Stomach (tissue), 8 donors: ENCODE measurements at regions not wholly inside any gene's neighbourhood (a gene's known extent, or its start where the extent isn't known, plus 50 kb on each side); places are given as distances from the start of the nearest gene placed in this dataset.

Experiments used
- DNase-seq, 2 donors: peaks; one replicate each; pipeline versions ENCODE4 v3.0.0 to v3.0.0-alpha.2; 2013 to 2019
- H3K27ac ChIP-seq, 5 donors: fragments of 200-600 bp in 4 of 5; sonication (generic) in 4 of 5; one replicate each; pipeline ENCODE4 v1.5.1; 2013 to 2019; ENCODE audit warnings: mild to moderate bottlenecking in 1 of 5, moderate library complexity in 1 of 5
- H3K27me3 ChIP-seq, 3 donors: fragments of 200-600 bp; sonication (generic); one replicate each; pipeline ENCODE4 v1.5.1; 2017 to 2019; ENCODE audit warnings: mixed run types in 1 of 3
- H3K36me3 ChIP-seq, 4 donors: fragments of 200-600 bp; sonication (generic); 1 replicate in 3 of 4; 2 replicates in 1 of 4; pipeline ENCODE4 v1.5.1; 2016 to 2019
- H3K4me1 ChIP-seq, 4 donors: fragments of 200-600 bp; sonication (generic); one replicate each; pipeline ENCODE4 v1.5.1; 2016 to 2019
- H3K4me3 ChIP-seq, 4 donors: fragments of 200-600 bp; sonication (generic) in 3 of 4; one replicate each; pipeline ENCODE4 v1.5.1; 2016 to 2019; ENCODE audit warnings: mild to moderate bottlenecking in 1 of 4
- H3K9me3 ChIP-seq, 4 donors: fragments of 200-600 bp; sonication (generic); one replicate each; pipeline ENCODE4 v1.5.1; 2016 to 2019
- EP300 ChIP-seq: sonication (generic); formaldehyde crosslinking; IDR thresholded peaks from one replicate; pipeline ENCODE4 v1.6.1; 2017; ENCODE audit warnings: antibody characterized with exemption
- POLR2A ChIP-seq, 4 donors: fragments of 450-650 bp; IDR thresholded peaks; one replicate each; pipeline ENCODE4 v1.6.1; 2016; ENCODE audit warnings: antibody characterized with exemption in 4 of 4, control low read depth in 2 of 4, mild to moderate bottlenecking in 1 of 4, moderate library complexity in 1 of 4
- POLR2AphosphoS5 ChIP-seq, 3 donors: sonication (generic); formaldehyde crosslinking; IDR thresholded peaks; one replicate each; pipeline ENCODE4 v1.6.1; 2016; ENCODE audit warnings: antibody characterized with exemption in 3 of 3
- WGBS, 5 donors: extraction: QIAGEN DNeasy Blood & Tissue Kit in 3 of 5; methylation state at CpG; one replicate each; pipeline versions ENCODE4 v1.1.5 to v1.1.7; 2013 to 2018; 5-methylcytosine and 5-hydroxymethylcytosine counted together
- intact Hi-C: fragments of 100-400 bp; cut with DNase I; formaldehyde crosslinking; loops from one replicate; pipeline ENCODE4 v1.15.1; 2023; ENCODE audit warnings: low total_unique reads
- TF ChIP-seq, protein P1 (sequence below), 7 experiments: fragments of 450-650 bp in 4 of 7; fragments of 200-600 bp in 3 of 7; sonication (generic) in 3 of 7; IDR thresholded peaks; one replicate each; pipeline ENCODE4 v1.5.1; 2016 to 2019; ENCODE audit warnings: antibody characterized with exemption in 7 of 7, control low read depth in 2 of 7, mild to moderate bottlenecking in 1 of 7
- donor health status: healthy with polysubstance abuse.
- donor health status: Bipolar disorder and iron deficiency.
- donor health status: healthy.

GRCh38 chr21:23384679-23385078 lies 2222.6 kb downstream of the MRPL39 start:
- TF ChIP-seq POLR2A (IDR thresholded peaks at IDR 0.05) (no peak), POLR2AphosphoS5 (IDR thresholded peaks at IDR 0.05) (no peak), EP300 (no peak)
- TF ChIP-seq, protein P1, sequence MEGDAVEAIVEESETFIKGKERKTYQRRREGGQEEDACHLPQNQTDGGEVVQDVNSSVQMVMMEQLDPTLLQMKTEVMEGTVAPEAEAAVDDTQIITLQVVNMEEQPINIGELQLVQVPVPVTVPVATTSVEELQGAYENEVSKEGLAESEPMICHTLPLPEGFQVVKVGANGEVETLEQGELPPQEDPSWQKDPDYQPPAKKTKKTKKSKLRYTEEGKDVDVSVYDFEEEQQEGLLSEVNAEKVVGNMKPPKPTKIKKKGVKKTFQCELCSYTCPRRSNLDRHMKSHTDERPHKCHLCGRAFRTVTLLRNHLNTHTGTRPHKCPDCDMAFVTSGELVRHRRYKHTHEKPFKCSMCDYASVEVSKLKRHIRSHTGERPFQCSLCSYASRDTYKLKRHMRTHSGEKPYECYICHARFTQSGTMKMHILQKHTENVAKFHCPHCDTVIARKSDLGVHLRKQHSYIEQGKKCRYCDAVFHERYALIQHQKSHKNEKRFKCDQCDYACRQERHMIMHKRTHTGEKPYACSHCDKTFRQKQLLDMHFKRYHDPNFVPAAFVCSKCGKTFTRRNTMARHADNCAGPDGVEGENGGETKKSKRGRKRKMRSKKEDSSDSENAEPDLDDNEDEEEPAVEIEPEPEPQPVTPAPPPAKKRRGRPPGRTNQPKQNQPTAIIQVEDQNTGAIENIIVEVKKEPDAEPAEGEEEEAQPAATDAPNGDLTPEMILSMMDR (IDR thresholded peaks at IDR 0.05), result no peak
- no peak overlapping the region for H3K27ac ChIP-seq
- no peaks in the 10 kb centered on the region for H3K36me3 ChIP-seq
- peaks cover 0 to 9% (median 3%) of the 10 kb centered on the region in 4 donors for H3K9me3 ChIP-seq
- H3K4me1 ChIP-seq, result no peaks in the 10 kb centered on the region
- no peaks in the 10 kb centered on the region for H3K27me3 ChIP-seq
- H3K4me3 ChIP-seq, result no peak overlapping the region
- WGBS, 5 donors, result 31 to 52% (median 46%) methylated on average over 4 of the region's 4 CpGs
- DNase-seq, result no peak
- intact Hi-C loops, result no loop called here

- WGBS, 5 donors, result 63 to 80% (median 76%) methylated on average over 4 of the region's 4 CpGs
- no peaks in the 10 kb centered on the region for H3K4me1 ChIP-seq
- intact Hi-C loops, result no loop called here
These were observed 2233.1 kb downstream of the MRPL39 start for GRCh38 chr21:23374155-23374554.

DNA sequence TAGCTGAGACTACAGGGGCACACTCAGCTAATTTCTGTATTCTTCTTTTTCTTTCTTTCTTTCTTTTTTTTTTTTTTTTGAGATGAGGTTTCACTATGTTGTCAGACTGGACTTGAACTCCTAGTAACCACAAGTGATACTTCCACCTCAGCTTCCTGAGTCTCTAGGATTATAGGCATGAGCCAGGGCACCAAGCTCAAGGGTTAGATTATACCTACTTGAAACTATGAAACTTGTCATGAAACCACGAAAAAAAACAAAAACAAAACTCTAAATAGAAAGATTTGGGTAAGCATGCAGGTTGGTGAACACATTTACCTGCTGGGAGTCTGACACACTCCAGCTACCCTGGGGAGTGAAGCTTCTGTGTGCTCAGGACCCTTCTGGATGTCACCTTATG lies 2250.4 kb downstream of the MRPL39 start:
- Histone ChIP-seq H3K4me1 (no peaks in the 10 kb centered on the region), H3K36me3 (no peaks in the 10 kb centered on the region), H3K9me3 (peaks cover 0 to 34% (median 6%) of the 10 kb centered on the region in 4 donors), H3K27me3 (no peaks in the 10 kb centered on the region), H3K27ac (no peak overlapping the region), H3K4me3 (no peak overlapping the region)
- TF ChIP-seq, protein P1 (IDR thresholded peaks at IDR 0.05), result no peak
- no peak for TF ChIP-seq EP300
- no peak for TF ChIP-seq POLR2A (IDR thresholded peaks at IDR 0.05)
- TF ChIP-seq POLR2AphosphoS5 (IDR thresholded peaks at IDR 0.05), result no peak
- intact Hi-C loops, result no loop called here
- DNase-seq, result no peak
- WGBS, 5 donors, result 33 to 67% (median 42%) methylated on average over 1 of the region's 1 CpG

More at GRCh38 chr21:23374155-23374554, 2233.1 kb downstream of the MRPL39 start:
- Histone ChIP-seq H3K36me3 (no peaks in the 10 kb centered on the region), H3K27me3 (no peaks in the 10 kb centered on the region), H3K27ac (no peak overlapping the region), H3K9me3 (peaks cover 0 to 25% (median 15%) of the 10 kb centered on the region in 4 donors), H3K4me3 (no peak overlapping the region)
- TF ChIP-seq EP300 (no peak), POLR2A (IDR thresholded peaks at IDR 0.05) (no peak), POLR2AphosphoS5 (IDR thresholded peaks at IDR 0.05) (no peak)
- TF ChIP-seq, protein P1 (IDR thresholded peaks at IDR 0.05), result no peak
- no peak for DNase-seq

GRCh38 chr21:23316190-23316589 lies 2291.1 kb downstream of the MRPL39 start:
- Histone ChIP-seq H3K4me3 (no peak overlapping the region), H3K27me3 (no peaks in the 10 kb centered on the region), H3K4me1 (no peaks in the 10 kb centered on the region), H3K9me3 (peaks cover 0 to 3% (median 0%) of the 10 kb centered on the region in 4 donors), H3K36me3 (no peaks in the 10 kb centered on the region), H3K27ac (no peak overlapping the region)
- no peak for DNase-seq
- TF ChIP-seq POLR2A (IDR thresholded peaks at IDR 0.05) (no peak), POLR2AphosphoS5 (IDR thresholded peaks at IDR 0.05) (no peak), EP300 (no peak)
- TF ChIP-seq, protein P1 (IDR thresholded peaks at IDR 0.05), result no peak
- intact Hi-C loops, result no loop called here
